ENCODE measurements at regions not wholly inside any gene's neighbourhood (a gene's known extent, or its start where the extent isn't known, plus 50 kb on each side); places are given as distances from the start of the nearest gene placed in this dataset.
A peak's percentile ranks its signal among the peaks of the same experiment; 100 is the strongest.

GRCh38 chr9:106403081-106403480 is 459.9 kb upstream of the ZNF462 start:
- Histone ChIP-seq H3K27ac (no peak overlapping the region), H3K9me3 (no peaks in the 10 kb centered on the region), H3K27me3 (peaks cover 0 to 8% (median 0%) of the 10 kb centered on the region in 4 donors), H3K36me3 (no peaks in the 10 kb centered on the region), H3K4me1 (no peaks in the 10 kb centered on the region), H3K4me3 (no peak overlapping the region)
- DNase-seq, result no peak
- FAIRE-seq, result no peak
- WGBS, 2 donors, result 57 to 63% methylated on average over 1 of the region's 1 CpG
- no peak for ATAC-seq
- intact Hi-C loops (cut with DNase I), result no loop called here
- TF ChIP-seq CTCF (IDR thresholded peaks at IDR 0.05), result no peak

GRCh38 chr9:106404137-106404536 is 458.8 kb upstream of the ZNF462 start:
- Histone ChIP-seq H3K4me1 (no peaks in the 10 kb centered on the region), H3K9me3 (no peaks in the 10 kb centered on the region), H3K27me3 (peaks cover 0 to 8% (median 0%) of the 10 kb centered on the region in 4 donors), H3K27ac (no peak overlapping the region), H3K4me3 (no peak overlapping the region), H3K36me3 (no peaks in the 10 kb centered on the region)
- TF ChIP-seq CTCF (IDR thresholded peaks at IDR 0.05), result no peak
- DNase-seq (no peak), FAIRE-seq (peak; percentile 47), ATAC-seq (no peak)
- intact Hi-C loops (cut with DNase I), result no loop called here

- DNase-seq (no peak), ATAC-seq (no peak), FAIRE-seq (no peak)
- no peak overlapping the region for H3K27ac ChIP-seq
- no peak for TF ChIP-seq CTCF (IDR thresholded peaks at IDR 0.05)
- H3K4me1 ChIP-seq, result no peaks in the 10 kb centered on the region
- no peaks in the 10 kb centered on the region for H3K36me3 ChIP-seq
- intact Hi-C loops (cut with DNase I), result no loop called here
- no peak overlapping the region for H3K4me3 ChIP-seq
- no peaks in the 10 kb centered on the region for H3K9me3 ChIP-seq
- H3K27me3 ChIP-seq, result peaks cover 0 to 8% (median 0%) of the 10 kb centered on the region in 4 donors
- 38 to 39% methylated on average over 2 of the region's 2 CpGs for WGBS, 2 donors
These were observed 457.0 kb upstream of the ZNF462 start for GRCh38 chr9:106405871-106406435.

GRCh38 chr9:106414042-106414441 is 448.9 kb upstream of the ZNF462 start:
- WGBS, 2 donors, result 50 to 56% methylated on average over 7 of the region's 7 CpGs
- no peak for TF ChIP-seq CTCF (IDR thresholded peaks at IDR 0.05)
- no peak for FAIRE-seq
- Histone ChIP-seq H3K27me3 (no peaks in the 10 kb centered on the region), H3K36me3 (no peaks in the 10 kb centered on the region), H3K27ac (no peak overlapping the region), H3K4me3 (no peak overlapping the region), H3K4me1 (no peaks in the 10 kb centered on the region), H3K9me3 (no peaks in the 10 kb centered on the region)
- intact Hi-C loops (cut with DNase I), result no loop called here
- no peak for ATAC-seq
- no peak for DNase-seq

- DNase-seq (no peak), FAIRE-seq (no peak), ATAC-seq (no peak)
- no peak overlapping the region for H3K4me3 ChIP-seq
- H3K9me3 ChIP-seq, result no peaks in the 10 kb centered on the region
- TF ChIP-seq CTCF (IDR thresholded peaks at IDR 0.05), result no peak
- H3K36me3 ChIP-seq, result no peaks in the 10 kb centered on the region
- intact Hi-C loops (cut with DNase I), result no loop called here
- no peaks in the 10 kb centered on the region for H3K27me3 ChIP-seq
- WGBS, 2 donors, result 78 to 86% methylated on average over 1 of the region's 1 CpG
- H3K4me1 ChIP-seq, result no peaks in the 10 kb centered on the region
- H3K27ac ChIP-seq, result no peak overlapping the region
These were observed 445.3 kb upstream of the ZNF462 start for GRCh38 chr9:106417685-106418084.
